ENCODE measurements at regions not wholly inside any gene's neighbourhood (a gene's known extent, or its start where the extent isn't known, plus 50 kb on each side); places are given as distances from the start of the nearest gene placed in this dataset.

GRCh38 chr15:39299486-39300267, 281.2 kb upstream of the THBS1 start:
- no peaks in the 10 kb centered on the region for H3K9me3 ChIP-seq (ENCODE audit: control extremely low read depth in 1 of 5, control insufficient read depth in 4 of 5, insufficient read depth in 2 of 5, low read depth in 1 of 5, low read length in 4 of 5)
- no peak for DNase-seq
- no peaks in the 10 kb centered on the region for H3K36me3 ChIP-seq (ENCODE audit: control insufficient read depth in 4 of 4, insufficient read depth in 4 of 4, low read length in 3 of 4)
- POLR2A ChIA-PET = no interaction called here
- CTCF ChIA-PET = interaction anchor here (1.8 kb wide), 1 partner anchor 280 kb away, joined by 4 read pairs; no protein-coding TSS in a partner anchor
- no peak overlapping the region for H3K27ac ChIP-seq (ENCODE audit: insufficient read depth in 1 of 2, low read depth in 1 of 2, low read length in 2 of 2, poor library complexity in 1 of 2, severe bottlenecking in 2 of 2)
- H3K27me3 ChIP-seq (replicated peaks in 2 of 5; ENCODE audit: control insufficient read depth in 4 of 5, insufficient read depth in 5 of 5, low read length in 4 of 5) = no peaks in the 10 kb centered on the region
- 100% methylated on average over 1 of the region's 1 CpG for WGBS (ENCODE audit: insufficient coverage)
- no peaks in the 10 kb centered on the region for H3K4me1 ChIP-seq (ENCODE audit: control extremely low read depth in 1 of 4, control insufficient read depth in 4 of 4, insufficient read depth in 4 of 4, low read length in 3 of 4)
- H3K4me3 ChIP-seq (ENCODE audit: control insufficient read depth in 1 of 7, extremely low read depth in 1 of 7, insufficient read depth in 4 of 7, low read depth in 2 of 7, low read length in 6 of 7) = no peak overlapping the region

GRCh38 chr15:39300451-39301153, 280.3 kb upstream of the THBS1 start:
- Histone ChIP-seq H3K4me1 (ENCODE audit: control extremely low read depth in 1 of 4, control insufficient read depth in 4 of 4, insufficient read depth in 4 of 4, low read length in 3 of 4) (no peaks in the 10 kb centered on the region), H3K9me3 (ENCODE audit: control extremely low read depth in 1 of 5, control insufficient read depth in 4 of 5, insufficient read depth in 2 of 5, low read depth in 1 of 5, low read length in 4 of 5) (no peaks in the 10 kb centered on the region), H3K27me3 (replicated peaks in 2 of 5; ENCODE audit: control insufficient read depth in 4 of 5, insufficient read depth in 5 of 5, low read length in 4 of 5) (no peaks in the 10 kb centered on the region), H3K36me3 (ENCODE audit: control insufficient read depth in 4 of 4, insufficient read depth in 4 of 4, low read length in 3 of 4) (no peaks in the 10 kb centered on the region), H3K27ac (ENCODE audit: insufficient read depth in 1 of 2, low read depth in 1 of 2, low read length in 2 of 2, poor library complexity in 1 of 2, severe bottlenecking in 2 of 2) (no peak overlapping the region), H3K4me3 (ENCODE audit: control insufficient read depth in 1 of 7, extremely low read depth in 1 of 7, insufficient read depth in 4 of 7, low read depth in 2 of 7, low read length in 6 of 7) (no peak overlapping the region)
- ChIA-PET POLR2A (no interaction called here), CTCF (no interaction called here)
- 90% methylated on average over 2 of the region's 3 CpGs for WGBS (ENCODE audit: insufficient coverage)
- no peak for DNase-seq

- POLR2A ChIA-PET = no interaction called here
Measured at GRCh38 chr15:39301589-39301999, 279.3 kb upstream of the THBS1 start.

GRCh38 chr15:39302936-39303335, 277.9 kb upstream of the THBS1 start:
- H3K36me3 ChIP-seq (ENCODE audit: control insufficient read depth in 4 of 4, insufficient read depth in 4 of 4, low read length in 3 of 4) = no peaks in the 10 kb centered on the region
- H3K27ac ChIP-seq (ENCODE audit: insufficient read depth in 1 of 2, low read depth in 1 of 2, low read length in 2 of 2, poor library complexity in 1 of 2, severe bottlenecking in 2 of 2) = no peak overlapping the region
- peaks cover 0 to 1% (median 0%) of the 10 kb centered on the region in 5 experiments for H3K9me3 ChIP-seq (ENCODE audit: control extremely low read depth in 1 of 5, control insufficient read depth in 4 of 5, insufficient read depth in 2 of 5, low read depth in 1 of 5, low read length in 4 of 5)
- H3K27me3 ChIP-seq (replicated peaks in 2 of 5; ENCODE audit: control insufficient read depth in 4 of 5, insufficient read depth in 5 of 5, low read length in 4 of 5) = no peaks in the 10 kb centered on the region
- no peaks in the 10 kb centered on the region for H3K4me1 ChIP-seq (ENCODE audit: control extremely low read depth in 1 of 4, control insufficient read depth in 4 of 4, insufficient read depth in 4 of 4, low read length in 3 of 4)
- WGBS (ENCODE audit: insufficient coverage) = 88% methylated on average over 1 of the region's 2 CpGs
- ChIA-PET POLR2A (no interaction called here), CTCF (interaction anchor here (1.2 kb wide), 1 partner anchor 8 kb away, joined by 3 read pairs; no protein-coding TSS in a partner anchor)
- H3K4me3 ChIP-seq (ENCODE audit: control insufficient read depth in 1 of 7, extremely low read depth in 1 of 7, insufficient read depth in 4 of 7, low read depth in 2 of 7, low read length in 6 of 7) = no peak overlapping the region
- no peak for DNase-seq

More at GRCh38 chr15:39301589-39301999, 279.3 kb upstream of the THBS1 start:
- H3K4me3 ChIP-seq (ENCODE audit: control insufficient read depth in 1 of 7, extremely low read depth in 1 of 7, insufficient read depth in 4 of 7, low read depth in 2 of 7, low read length in 6 of 7) = no peak overlapping the region
- DNase-seq = no peak
- H3K4me1 ChIP-seq (ENCODE audit: control extremely low read depth in 1 of 4, control insufficient read depth in 4 of 4, insufficient read depth in 4 of 4, low read length in 3 of 4) = no peaks in the 10 kb centered on the region
- CTCF ChIA-PET = no interaction called here
- no CpG with 5 or more reads among the region's 2 CpGs for WGBS (ENCODE audit: insufficient coverage)
- no peaks in the 10 kb centered on the region for H3K27me3 ChIP-seq (replicated peaks in 2 of 5; ENCODE audit: control insufficient read depth in 4 of 5, insufficient read depth in 5 of 5, low read length in 4 of 5)
- no peak overlapping the region for H3K27ac ChIP-seq (ENCODE audit: insufficient read depth in 1 of 2, low read depth in 1 of 2, low read length in 2 of 2, poor library complexity in 1 of 2, severe bottlenecking in 2 of 2)
- H3K36me3 ChIP-seq (ENCODE audit: control insufficient read depth in 4 of 4, insufficient read depth in 4 of 4, low read length in 3 of 4) = no peaks in the 10 kb centered on the region
- H3K9me3 ChIP-seq (ENCODE audit: control extremely low read depth in 1 of 5, control insufficient read depth in 4 of 5, insufficient read depth in 2 of 5, low read depth in 1 of 5, low read length in 4 of 5) = no peaks in the 10 kb centered on the region

- DNase-seq = no peak
- Histone ChIP-seq H3K27me3 (replicated peaks in 2 of 5; ENCODE audit: control insufficient read depth in 4 of 5, insufficient read depth in 5 of 5, low read length in 4 of 5) (no peaks in the 10 kb centered on the region), H3K36me3 (ENCODE audit: control insufficient read depth in 4 of 4, insufficient read depth in 4 of 4, low read length in 3 of 4) (no peaks in the 10 kb centered on the region), H3K27ac (ENCODE audit: insufficient read depth in 1 of 2, low read depth in 1 of 2, low read length in 2 of 2, poor library complexity in 1 of 2, severe bottlenecking in 2 of 2) (no peak overlapping the region), H3K4me1 (ENCODE audit: control extremely low read depth in 1 of 4, control insufficient read depth in 4 of 4, insufficient read depth in 4 of 4, low read length in 3 of 4) (no peaks in the 10 kb centered on the region), H3K9me3 (ENCODE audit: control extremely low read depth in 1 of 5, control insufficient read depth in 4 of 5, insufficient read depth in 2 of 5, low read depth in 1 of 5, low read length in 4 of 5) (peaks cover 0 to 1% (median 0%) of the 10 kb centered on the region in 5 experiments), H3K4me3 (ENCODE audit: control insufficient read depth in 1 of 7, extremely low read depth in 1 of 7, insufficient read depth in 4 of 7, low read depth in 2 of 7, low read length in 6 of 7) (no peak overlapping the region)
- 90% methylated on average over 6 of the region's 7 CpGs for WGBS (ENCODE audit: insufficient coverage)
- ChIA-PET POLR2A (no interaction called here), CTCF (interaction anchor here (1.0 kb wide), 2 partner anchors 19 to 453 kb away, joined by 3 read pairs; no protein-coding TSS in a partner anchor)
Measured at GRCh38 chr15:39304201-39304841, 276.6 kb upstream of the THBS1 start.

- no peak for DNase-seq
- POLR2A ChIA-PET = no interaction called here
- peaks cover 0 to 1% (median 0%) of the 10 kb centered on the region in 5 experiments for H3K9me3 ChIP-seq (ENCODE audit: control extremely low read depth in 1 of 5, control insufficient read depth in 4 of 5, insufficient read depth in 2 of 5, low read depth in 1 of 5, low read length in 4 of 5)
- no peak overlapping the region for H3K27ac ChIP-seq (ENCODE audit: insufficient read depth in 1 of 2, low read depth in 1 of 2, low read length in 2 of 2, poor library complexity in 1 of 2, severe bottlenecking in 2 of 2)
- 100% methylated on average over 1 of the region's 4 CpGs for WGBS (ENCODE audit: insufficient coverage)
- CTCF ChIA-PET = interaction anchor here (1.0 kb wide), 2 partner anchors 20 to 452 kb away, joined by 3 read pairs; no protein-coding TSS in a partner anchor
- no peaks in the 10 kb centered on the region for H3K4me1 ChIP-seq (ENCODE audit: control extremely low read depth in 1 of 4, control insufficient read depth in 4 of 4, insufficient read depth in 4 of 4, low read length in 3 of 4)
- H3K36me3 ChIP-seq (ENCODE audit: control insufficient read depth in 4 of 4, insufficient read depth in 4 of 4, low read length in 3 of 4) = no peaks in the 10 kb centered on the region
- no peak overlapping the region for H3K4me3 ChIP-seq (ENCODE audit: control insufficient read depth in 1 of 7, extremely low read depth in 1 of 7, insufficient read depth in 4 of 7, low read depth in 2 of 7, low read length in 6 of 7)
- H3K27me3 ChIP-seq (replicated peaks in 2 of 5; ENCODE audit: control insufficient read depth in 4 of 5, insufficient read depth in 5 of 5, low read length in 4 of 5) = no peaks in the 10 kb centered on the region
Measured at GRCh38 chr15:39304931-39305728, 275.7 kb upstream of the THBS1 start.
